NCI-H128 (cell line): ENCODE measurements at regions not wholly inside any gene's neighbourhood (a gene's known extent, or its start where the extent isn't known, plus 50 kb on each side); places are given as distances from the start of the nearest gene placed in this dataset.

Experiments
- DNase-seq: peaks from one replicate; lab custom pipeline; 2025; ENCODE audit not compliant: unreplicated experiment; lab: John Stamatoyannopoulos, UW

- DNase-seq = no peak
Measured at GRCh38 chr5:74167930-74168315, 472.6 kb downstream of the ENC1 start.

DNA sequence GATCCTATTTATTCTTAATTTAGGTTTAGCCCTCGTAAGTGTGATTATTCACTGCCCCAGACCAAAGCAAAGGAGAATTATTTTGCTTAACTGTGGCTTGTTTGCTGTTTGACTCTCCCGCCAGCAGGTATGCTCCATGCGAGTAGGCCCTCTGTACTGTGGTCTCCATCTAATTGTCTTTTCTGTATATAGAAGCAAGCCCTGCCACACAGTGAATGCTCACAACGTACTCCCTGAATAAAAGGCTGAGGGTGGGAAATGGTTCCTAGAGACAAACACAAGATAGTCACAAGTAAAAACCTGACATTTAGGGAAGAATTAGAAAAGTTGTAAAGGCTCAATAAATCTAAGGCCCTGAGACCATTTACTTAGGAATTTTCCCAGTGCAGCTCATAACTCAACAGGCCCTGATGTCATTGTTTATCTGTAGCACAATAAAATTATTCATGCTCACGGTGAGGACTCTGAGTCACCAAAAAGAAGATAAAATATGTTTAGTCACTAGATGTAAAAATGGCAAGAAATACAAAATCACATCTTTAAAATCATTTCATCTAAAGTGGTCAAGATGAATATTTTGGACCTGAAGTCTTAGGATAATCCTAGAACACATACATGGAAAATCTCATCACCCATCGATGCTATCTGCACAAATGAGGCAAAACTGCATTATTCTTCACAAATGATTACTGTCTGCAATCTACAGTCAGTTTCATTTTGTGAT lies 473.2 kb downstream of the ENC1 start:
- no peak for DNase-seq

GRCh38 chr5:74166064-74166463 lies 474.5 kb downstream of the ENC1 start:
- DNase-seq = no peak

- no peak for DNase-seq
Measured at GRCh38 chr5:74164725-74165235, 475.7 kb downstream of the ENC1 start.

- no peak for DNase-seq
Measured at GRCh38 chr5:74162524-74162923, 478.0 kb downstream of the ENC1 start.

- no peak for DNase-seq
Measured at GRCh38 chr5:74161170-74161569, 479.4 kb downstream of the ENC1 start.

- DNase-seq = no peak
Measured at GRCh38 chr5:74156728-74157383, 483.7 kb downstream of the ENC1 start.

DNA sequence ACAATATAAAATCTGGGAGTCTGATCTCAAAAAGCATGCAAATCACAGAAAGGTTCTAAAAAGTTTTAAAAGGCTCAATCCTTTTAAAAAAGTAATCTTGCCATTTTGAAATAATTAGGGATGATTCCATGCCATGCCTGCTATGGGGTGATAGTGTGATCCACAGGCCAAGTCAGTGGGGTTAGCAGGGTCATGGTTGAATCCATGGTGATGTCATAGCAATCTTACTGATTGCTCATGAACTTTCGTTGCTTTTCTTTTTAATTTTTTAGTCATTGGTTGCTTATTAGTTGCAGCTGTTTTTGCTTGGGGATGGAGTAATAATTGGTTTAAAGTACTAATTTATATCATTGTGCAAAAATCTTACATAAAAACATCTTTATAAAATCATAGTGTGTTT lies 485.0 kb downstream of the ENC1 start:
- DNase-seq = no peak

GRCh38 chr5:74154526-74154925 lies 486.0 kb downstream of the ENC1 start:
- no peak for DNase-seq

DNA sequence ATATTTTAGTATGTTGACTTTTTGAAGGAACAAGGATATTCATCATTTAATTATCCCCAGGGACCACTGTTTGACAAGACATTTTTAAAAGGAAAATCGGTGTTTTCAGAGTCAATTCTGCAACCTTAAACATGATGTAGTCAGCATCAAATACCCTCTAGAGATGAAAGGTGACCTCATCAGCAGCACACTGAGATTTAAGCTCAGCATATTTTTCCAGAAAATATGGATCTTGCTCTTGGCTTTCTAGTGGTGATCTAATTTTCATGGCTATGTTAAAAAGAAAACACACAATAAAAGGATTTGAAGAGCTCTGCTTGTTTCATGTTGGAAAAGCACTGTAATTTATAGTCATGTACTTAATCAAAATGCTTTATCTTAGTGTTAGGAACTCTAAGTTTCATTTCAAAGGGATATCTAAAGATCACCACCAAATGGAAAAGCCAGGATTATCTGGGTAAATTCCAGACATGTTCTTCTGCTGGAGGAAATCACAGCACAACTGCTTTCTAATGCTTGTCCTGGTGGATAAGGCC lies 487.2 kb downstream of the ENC1 start:
- DNase-seq = no peak

DNA sequence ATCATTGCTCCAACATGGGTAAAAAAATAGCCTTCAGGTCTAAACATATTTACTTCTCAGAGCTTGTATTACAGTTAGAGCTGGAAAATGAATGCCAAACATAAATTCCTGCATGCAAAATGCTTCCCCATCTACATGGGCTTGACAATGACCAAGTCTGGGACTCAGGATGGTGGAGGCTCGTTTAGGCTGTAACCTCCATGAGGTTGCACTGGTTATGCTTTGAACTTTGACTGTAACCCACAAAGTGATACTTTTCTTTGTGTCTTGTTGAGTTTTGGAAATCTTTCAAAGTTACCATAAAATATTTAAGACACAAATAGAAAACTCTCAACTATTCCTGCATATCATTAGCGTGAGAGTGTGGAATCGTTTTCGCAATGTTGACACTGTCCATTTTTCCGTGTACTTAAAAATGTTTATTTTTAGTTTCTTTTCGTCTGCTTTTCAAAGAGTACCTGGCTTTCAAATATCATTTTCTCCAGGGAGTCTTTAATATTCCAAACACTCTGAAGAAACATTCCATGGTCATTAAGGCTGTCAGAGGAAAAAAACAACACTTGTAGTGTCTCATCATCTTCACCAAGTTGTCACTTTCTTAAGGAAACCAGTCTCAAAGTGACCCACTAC lies 487.8 kb downstream of the ENC1 start:
- DNase-seq = no peak

DNA sequence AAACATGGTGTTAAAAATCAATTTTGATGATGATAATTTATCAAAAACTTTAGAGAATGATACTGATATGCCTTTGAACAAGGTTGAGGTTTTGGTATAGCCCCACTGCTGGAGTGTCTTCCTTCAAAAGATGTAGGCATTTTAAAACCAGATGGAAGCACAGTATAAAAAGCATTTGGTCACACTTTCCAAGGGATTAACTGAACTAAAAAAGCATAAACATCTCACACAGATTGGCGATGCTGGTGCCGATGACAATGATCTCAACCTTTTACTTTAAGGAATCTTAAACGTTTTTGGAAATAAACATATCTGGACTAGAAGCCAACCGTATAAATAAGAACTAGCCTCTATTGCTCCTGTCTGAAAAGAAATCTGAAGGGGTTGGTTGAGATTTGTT lies 488.4 kb downstream of the ENC1 start:
- no peak for DNase-seq

- no peak for DNase-seq
Measured at GRCh38 chr5:74149395-74149794, 491.1 kb downstream of the ENC1 start.

GRCh38 chr5:74148321-74148720 lies 492.2 kb downstream of the ENC1 start:
- DNase-seq = no peak

- no peak for DNase-seq
Measured at GRCh38 chr5:74146796-74147195, 493.7 kb downstream of the ENC1 start.

DNA sequence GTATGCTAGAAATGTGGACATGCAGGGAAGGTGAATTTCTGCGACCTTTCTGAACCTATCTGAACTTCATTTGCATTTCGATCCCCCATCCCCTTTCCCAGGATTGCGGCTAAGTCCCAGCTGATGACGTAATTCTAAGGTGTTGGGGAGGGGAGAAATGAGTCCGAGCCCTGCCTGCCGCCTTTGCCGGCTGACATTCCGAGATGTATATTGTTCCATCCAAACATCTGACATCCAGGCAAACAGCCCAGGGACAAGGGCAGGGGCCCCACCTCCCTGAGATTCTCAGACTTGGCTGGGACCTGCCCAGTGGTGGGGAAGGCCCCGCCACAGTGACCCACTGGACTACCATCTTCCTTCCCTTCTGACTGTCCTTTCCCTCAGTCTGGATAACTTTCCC lies 494.6 kb downstream of the ENC1 start:
- DNase-seq = no peak

DNA sequence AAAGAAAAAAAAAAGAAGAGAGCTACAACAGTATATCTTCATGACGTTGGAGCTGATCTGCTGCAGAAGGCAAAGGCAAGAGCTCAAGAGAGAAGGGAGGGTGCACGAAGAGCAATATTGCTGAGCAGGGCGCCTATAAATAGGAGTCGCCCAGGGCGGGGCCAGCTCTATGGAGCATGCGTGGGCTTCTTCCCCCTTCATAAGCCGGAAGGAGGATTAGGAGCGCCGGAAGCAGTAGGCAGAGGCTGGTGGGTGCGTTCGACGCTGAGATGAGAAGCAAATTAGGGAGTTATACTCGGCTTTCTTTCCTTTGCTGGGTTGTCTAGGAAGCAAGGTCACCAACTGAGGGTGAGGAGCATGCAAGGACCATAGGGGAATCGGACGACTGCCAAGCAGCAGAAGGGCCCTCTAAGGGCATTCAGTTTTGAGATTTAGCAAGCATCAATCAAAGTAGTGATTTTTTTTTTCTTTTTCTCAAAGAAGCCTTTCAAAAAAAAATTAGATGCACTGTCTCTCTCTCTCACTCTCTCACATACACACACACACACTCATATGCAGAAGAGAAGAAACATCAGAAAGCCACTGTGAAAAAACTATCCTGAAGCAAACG lies 496.7 kb downstream of the ENC1 start:
- DNase-seq = no peak

DNA sequence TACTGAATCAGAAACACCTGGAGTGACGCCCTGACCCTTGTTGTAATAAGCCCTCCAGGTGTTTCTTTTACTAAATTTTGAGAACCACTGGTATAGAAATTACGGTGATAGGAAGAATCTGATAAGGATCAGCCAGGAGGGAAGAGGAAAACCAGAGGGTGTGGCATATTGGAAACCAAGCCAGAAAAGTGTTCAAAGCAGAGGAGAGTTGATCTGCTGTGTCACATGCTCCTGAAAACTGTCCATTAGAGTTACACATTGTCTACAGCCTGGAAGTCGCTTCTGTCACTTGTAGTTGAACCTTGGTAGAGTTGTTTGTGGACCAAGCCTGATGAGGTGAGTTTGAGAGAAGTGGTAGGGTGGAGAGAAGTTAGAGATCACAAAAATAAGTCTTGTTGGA lies 497.4 kb downstream of the ENC1 start:
- DNase-seq = no peak

- no peak for DNase-seq
Measured at GRCh38 chr5:74141053-74141452, 499.5 kb downstream of the ENC1 start.

DNA sequence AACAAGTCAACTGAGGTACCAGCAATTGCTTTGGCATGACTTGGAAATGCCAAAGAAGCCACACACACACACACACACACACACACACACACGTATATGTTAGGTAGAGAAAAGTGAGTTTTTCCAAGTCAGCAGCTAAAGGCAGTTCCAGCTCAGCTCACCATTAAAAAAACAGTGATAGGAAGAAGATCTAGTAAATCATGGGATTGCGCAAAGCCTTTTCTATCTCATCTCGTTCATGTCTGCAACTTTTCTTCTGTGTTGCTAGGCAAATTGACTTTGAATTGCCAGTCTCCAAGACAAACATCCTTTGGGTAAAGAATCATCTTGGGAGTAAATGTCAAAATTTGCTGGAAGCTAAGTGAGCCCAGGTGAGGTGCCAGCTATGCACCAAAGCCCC lies 500.1 kb downstream of the ENC1 start:
- no peak for DNase-seq

DNA sequence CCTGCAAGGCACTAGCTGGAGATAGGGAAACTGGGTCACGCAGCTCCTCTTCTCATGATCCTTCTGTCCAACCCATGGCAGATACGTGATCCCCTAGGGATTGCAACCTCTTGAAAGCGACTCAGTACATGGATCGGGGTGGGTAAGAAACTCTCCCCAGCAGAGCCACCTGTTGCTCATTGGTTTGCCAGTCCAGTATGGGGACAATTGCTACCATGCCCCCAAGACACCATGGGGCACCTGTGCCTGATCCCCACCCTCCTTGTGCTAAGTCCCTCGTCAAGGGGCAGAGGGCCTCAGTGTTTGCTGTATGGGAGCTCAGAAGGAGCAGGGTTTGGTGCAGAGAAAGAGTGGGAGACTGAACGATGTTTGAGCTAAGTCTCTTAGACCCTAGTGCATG lies 500.9 kb downstream of the ENC1 start:
- no peak for DNase-seq

- DNase-seq = no peak
Measured at GRCh38 chr5:74138721-74139120, 501.8 kb downstream of the ENC1 start.
